SK-N-SH (cell line): ENCODE measurements at regions not wholly inside any gene's neighbourhood (a gene's known extent, or its start where the extent isn't known, plus 50 kb on each side); places are given as distances from the start of the nearest gene placed in this dataset.

Experiments
- EP300 ChIP-seq, 2 experiments: IDR thresholded peaks; 2 replicates each; pipeline versions ENCODE4 v1.4.0 to v1.6.1; 2012; ENCODE audit warnings: borderline replicate concordance in 1 of 2, low read depth in 1 of 2, low read length in 1 of 2
- EZH2phosphoT487 ChIP-seq: fragments of 200-600 bp; sonication (generic); IDR thresholded peaks from 2 replicates; pipeline ENCODE4 v1.6.1; 2017; ENCODE audit warnings: low read depth, mixed run types, mild to moderate bottlenecking, antibody characterized with exemption, moderate library complexity, borderline replicate concordance
- JUND ChIP-seq: IDR thresholded peaks from 2 replicates; pipeline ENCODE4 v1.4.0; 2012
- POLR2AphosphoS5 ChIP-seq: IDR thresholded peaks from 2 replicates; pipeline ENCODE4 v1.6.1; 2012; ENCODE audit warnings: low read depth, low read length
- SIN3A ChIP-seq: IDR thresholded peaks from 2 replicates; pipeline ENCODE4 v1.6.1; 2012; ENCODE audit warnings: low read depth, mild to moderate bottlenecking, low read length, moderate library complexity, borderline replicate concordance
- SMC3 ChIP-seq: IDR thresholded peaks from 2 replicates; pipeline ENCODE4 v1.6.1; 2012; ENCODE audit warnings: low read depth, low read length, improper control_type of control experiment
- TAF1 ChIP-seq: IDR thresholded peaks from 2 replicates; pipeline ENCODE4 v1.6.1; 2012; ENCODE audit warnings: low read depth, mild to moderate bottlenecking, low read length, moderate library complexity, borderline replicate concordance
- TF ChIP-seq, protein P1 (sequence below): IDR thresholded peaks from 2 replicates; pipeline ENCODE4 v1.4.0; 2012; ENCODE audit warnings: low read depth, borderline replicate concordance

GRCh38 chr5:166117072-166118066, 2174.1 kb upstream of the WWC1 start:
- TF ChIP-seq POLR2AphosphoS5 = no peak
- no peak for TF ChIP-seq SIN3A
- no peak for TF ChIP-seq SMC3
- TF ChIP-seq TAF1 = no peak
- no peak for TF ChIP-seq EP300 (IDR thresholded peaks at IDR 0.05; ENCODE audit: borderline replicate concordance in 1 of 2, low read depth in 1 of 2, low read length in 1 of 2)
- TF ChIP-seq, protein P1, sequence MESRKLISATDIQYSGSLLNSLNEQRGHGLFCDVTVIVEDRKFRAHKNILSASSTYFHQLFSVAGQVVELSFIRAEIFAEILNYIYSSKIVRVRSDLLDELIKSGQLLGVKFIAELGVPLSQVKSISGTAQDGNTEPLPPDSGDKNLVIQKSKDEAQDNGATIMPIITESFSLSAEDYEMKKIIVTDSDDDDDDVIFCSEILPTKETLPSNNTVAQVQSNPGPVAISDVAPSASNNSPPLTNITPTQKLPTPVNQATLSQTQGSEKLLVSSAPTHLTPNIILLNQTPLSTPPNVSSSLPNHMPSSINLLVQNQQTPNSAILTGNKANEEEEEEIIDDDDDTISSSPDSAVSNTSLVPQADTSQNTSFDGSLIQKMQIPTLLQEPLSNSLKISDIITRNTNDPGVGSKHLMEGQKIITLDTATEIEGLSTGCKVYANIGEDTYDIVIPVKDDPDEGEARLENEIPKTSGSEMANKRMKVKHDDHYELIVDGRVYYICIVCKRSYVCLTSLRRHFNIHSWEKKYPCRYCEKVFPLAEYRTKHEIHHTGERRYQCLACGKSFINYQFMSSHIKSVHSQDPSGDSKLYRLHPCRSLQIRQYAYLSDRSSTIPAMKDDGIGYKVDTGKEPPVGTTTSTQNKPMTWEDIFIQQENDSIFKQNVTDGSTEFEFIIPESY = no peak
- TF ChIP-seq EZH2phosphoT487 = no peak
- TF ChIP-seq JUND = no peak
